ENCODE measurements at regions not wholly inside any gene's neighbourhood (a gene's known extent, or its start where the extent isn't known, plus 50 kb on each side); places are given as distances from the start of the nearest gene placed in this dataset.
"Not testable (repeated sequence)": the region's sequence is repeated elsewhere in the genome, so short reads cannot be mapped to it uniquely, and the experiment has no call there.

- ChIA-PET POLR2A (no interaction called here), CTCF (no interaction called here)
- H4K20me1 ChIP-seq (ENCODE audit: control insufficient read depth, insufficient read depth, low read length, poor library complexity, severe bottlenecking), result no peaks in the 10 kb centered on the region
- Mint-ChIP-seq H3K27me3 (peaks cover 10% of the 10 kb centered on the region), H3K4me3 (no peak overlapping the region), H3K9me3 (ENCODE audit: insufficient read depth) (no peaks in the 10 kb centered on the region), H3K27ac (no peak overlapping the region), H3K4me1 (peaks cover 30% of the 10 kb centered on the region)
- ATAC-seq (ENCODE audit: low read depth) (no peak), DNase-seq (no peak)
- H3K36me3 ChIP-seq (replicated peaks in 1 of 2; ENCODE audit: control extremely low read depth in 1 of 2, control insufficient read depth in 1 of 2, extremely low read depth in 1 of 2, insufficient read depth in 2 of 2, low read length in 1 of 2), result no peaks in the 10 kb centered on the region
- peaks cover 0 to 38% (median 23%) of the 10 kb centered on the region in 4 experiments for H3K27me3 ChIP-seq (replicated peaks in 1 of 4; ENCODE audit: control extremely low read depth in 1 of 4, control insufficient read depth in 3 of 4, insufficient read depth in 4 of 4, low read length in 3 of 4)
- WGBS (ENCODE audit: insufficient coverage), result 82% methylated on average over 4 of the region's 4 CpGs
- no peaks in the 10 kb centered on the region for H3K79me2 ChIP-seq (ENCODE audit: control insufficient read depth, insufficient read depth, low read length)
- H3K9ac ChIP-seq (ENCODE audit: low read length), result no peak overlapping the region
- H3K9me3 ChIP-seq (ENCODE audit: control extremely low read depth in 1 of 3, control insufficient read depth in 2 of 3, insufficient read depth in 1 of 3, low read length in 2 of 3), result peaks cover 0 to 16% (median 0%) of the 10 kb centered on the region in 3 donors
- H3K4me1 ChIP-seq (ENCODE audit: control insufficient read depth in 2 of 2, insufficient read depth in 2 of 2, low read length in 2 of 2), result peaks cover 23 to 27% of the 10 kb centered on the region in 2 donors
- no peak overlapping the region for H2AFZ ChIP-seq (ENCODE audit: insufficient read depth, low read depth, low read length, poor library complexity, severe bottlenecking)
- TF ChIP-seq EZH2 (IDR thresholded peaks at IDR 0.05; ENCODE audit: borderline replicate concordance, insufficient read depth, low read depth, low read length, poor library complexity, severe bottlenecking), result no peak
- no peak for TF ChIP-seq CTCF (IDR thresholded peaks at IDR 0.05)
- no peak overlapping the region for H3K4me3 ChIP-seq (ENCODE audit: control extremely low read depth in 1 of 5, extremely low read depth in 1 of 5, insufficient read depth in 1 of 5, low read depth in 2 of 5, low read length in 4 of 5)
- H3K4me2 ChIP-seq (replicated peaks; ENCODE audit: low read depth, low read length, poor library complexity, severe bottlenecking), result no peak overlapping the region
- H3K27ac ChIP-seq (ENCODE audit: low read length in 2 of 2), result no peak overlapping the region
- intact Hi-C loops (cut with micrococcal nuclease), result loop anchor here (5.0 kb wide), 1 partner anchor 73 kb away; no protein-coding TSS in a partner anchor
These were observed 127.6 kb downstream of the MRPL14 start for GRCh38 chr6:43999628-44000027.

- H3K9ac ChIP-seq (ENCODE audit: low read length); H3K27ac Mint-ChIP-seq; H3K79me2 ChIP-seq (ENCODE audit: control insufficient read depth, insufficient read depth, low read length); H2AFZ ChIP-seq (ENCODE audit: insufficient read depth, low read depth, low read length, poor library complexity, severe bottlenecking); H3K9me3 Mint-ChIP-seq (ENCODE audit: insufficient read depth); H3K4me3 ChIP-seq (ENCODE audit: control extremely low read depth in 1 of 5, extremely low read depth in 1 of 5, insufficient read depth in 1 of 5, low read depth in 2 of 5, low read length in 4 of 5); H3K4me3 Mint-ChIP-seq; H3K27me3 Mint-ChIP-seq; H3K36me3 ChIP-seq (replicated peaks in 1 of 2; ENCODE audit: control extremely low read depth in 1 of 2, control insufficient read depth in 1 of 2, extremely low read depth in 1 of 2, insufficient read depth in 2 of 2, low read length in 1 of 2); H3K27ac ChIP-seq (ENCODE audit: low read length in 2 of 2); DNase-seq; ATAC-seq (ENCODE audit: low read depth); CTCF ChIA-PET; H3K4me2 ChIP-seq (replicated peaks; ENCODE audit: low read depth, low read length, poor library complexity, severe bottlenecking); H4K20me1 ChIP-seq (ENCODE audit: control insufficient read depth, insufficient read depth, low read length, poor library complexity, severe bottlenecking); POLR2A ChIA-PET; intact Hi-C loops (cut with micrococcal nuclease): not testable (repeated sequence)
- WGBS (ENCODE audit: insufficient coverage), result 84% methylated on average over 22 of the region's 24 CpGs
- H3K27me3 ChIP-seq (replicated peaks in 1 of 4; ENCODE audit: control extremely low read depth in 1 of 4, control insufficient read depth in 3 of 4, insufficient read depth in 4 of 4, low read length in 3 of 4), result peaks cover 0 to 29% (median 16%) of the 10 kb centered on the region in 4 experiments
- H3K4me1 ChIP-seq (ENCODE audit: control insufficient read depth in 2 of 2, insufficient read depth in 2 of 2, low read length in 2 of 2), result peaks cover 25 to 27% of the 10 kb centered on the region in 2 donors
- H3K9me3 ChIP-seq (ENCODE audit: control extremely low read depth in 1 of 3, control insufficient read depth in 2 of 3, insufficient read depth in 1 of 3, low read length in 2 of 3), result peaks cover 0 to 16% (median 0%) of the 10 kb centered on the region in 3 donors
- peaks cover 26% of the 10 kb centered on the region for H3K4me1 Mint-ChIP-seq
These were observed 128.5 kb downstream of the MRPL14 start for GRCh38 chr6:43998592-43999243.

GRCh38 chr6:43997990-43998585 lies 129.2 kb downstream of the MRPL14 start:
- H3K9me3 ChIP-seq (ENCODE audit: control extremely low read depth in 1 of 3, control insufficient read depth in 2 of 3, insufficient read depth in 1 of 3, low read length in 2 of 3); H3K27ac Mint-ChIP-seq; H3K4me3 Mint-ChIP-seq; intact Hi-C loops (cut with micrococcal nuclease); DNase-seq; H3K36me3 ChIP-seq (replicated peaks in 1 of 2; ENCODE audit: control extremely low read depth in 1 of 2, control insufficient read depth in 1 of 2, extremely low read depth in 1 of 2, insufficient read depth in 2 of 2, low read length in 1 of 2); H3K9ac ChIP-seq (ENCODE audit: low read length); H3K4me2 ChIP-seq (replicated peaks; ENCODE audit: low read depth, low read length, poor library complexity, severe bottlenecking); H2AFZ ChIP-seq (ENCODE audit: insufficient read depth, low read depth, low read length, poor library complexity, severe bottlenecking); CTCF ChIA-PET; H3K79me2 ChIP-seq (ENCODE audit: control insufficient read depth, insufficient read depth, low read length); H4K20me1 ChIP-seq (ENCODE audit: control insufficient read depth, insufficient read depth, low read length, poor library complexity, severe bottlenecking); H3K27me3 Mint-ChIP-seq; ATAC-seq (ENCODE audit: low read depth); H3K4me3 ChIP-seq (ENCODE audit: control extremely low read depth in 1 of 5, extremely low read depth in 1 of 5, insufficient read depth in 1 of 5, low read depth in 2 of 5, low read length in 4 of 5); POLR2A ChIA-PET; H3K27ac ChIP-seq (ENCODE audit: low read length in 2 of 2); H3K9me3 Mint-ChIP-seq (ENCODE audit: insufficient read depth): not testable (repeated sequence)
- peaks cover 22% of the 10 kb centered on the region for H3K4me1 Mint-ChIP-seq
- Histone ChIP-seq H3K27me3 (replicated peaks in 1 of 4; ENCODE audit: control extremely low read depth in 1 of 4, control insufficient read depth in 3 of 4, insufficient read depth in 4 of 4, low read length in 3 of 4) (peaks cover 0 to 23% (median 11%) of the 10 kb centered on the region in 4 experiments), H3K4me1 (ENCODE audit: control insufficient read depth in 2 of 2, insufficient read depth in 2 of 2, low read length in 2 of 2) (peaks cover 18 to 20% of the 10 kb centered on the region in 2 donors)
- 93% methylated on average over 34 of the region's 35 CpGs for WGBS (ENCODE audit: insufficient coverage)

Data from B cell (primary cell).